K562 (cell line): ENCODE measurements at regions not wholly inside any gene's neighbourhood (a gene's known extent, or its start where the extent isn't known, plus 50 kb on each side); places are given as distances from the start of the nearest gene placed in this dataset.

Experiments
- CAMTA2 ChIP-seq: fragments of 250-450 bp; sonication (Bioruptor Pico); conservative IDR thresholded peaks from 2 replicates; pipeline ENCODE4 v1.5.1; 2022
- CC2D1A ChIP-seq: fragments of 450-650 bp; IDR thresholded peaks from 2 replicates; pipeline ENCODE4 v1.6.1; 2017; ENCODE audit warnings: mild to moderate bottlenecking
- HMBOX1 ChIP-seq: sonication (generic); IDR thresholded peaks from 2 replicates; pipeline ENCODE4 v1.6.1; 2016
- NR1H2 ChIP-seq: sonication (generic); formaldehyde crosslinking; IDR thresholded peaks from 2 replicates; pipeline ENCODE4 v1.4.0; 2020; ENCODE audit warnings: mild to moderate bottlenecking, missing genetic modification reagents
- NRF1 ChIP-seq, 2 experiments: fragments of 450-650 bp; IDR thresholded peaks in 1 of 2; conservative IDR thresholded peaks in 1 of 2; 2 replicates each; pipeline ENCODE4 v1.6.1; 2014; ENCODE audit warnings: mild to moderate bottlenecking in 2 of 2
- PCBP1 ChIP-seq: fragments of 200-400 bp; formaldehyde crosslinking; IDR thresholded peaks from 2 replicates; pipeline ENCODE4 v1.6.1; 2018; ENCODE audit warnings: mild to moderate bottlenecking, low read depth, low read length; ENCODE audit not compliant: poor library complexity, severe bottlenecking
- PCBP2 ChIP-seq: fragments of 200-400 bp; formaldehyde crosslinking; IDR thresholded peaks from 2 replicates; pipeline ENCODE4 v1.6.1; 2018; ENCODE audit warnings: low read length, low read depth, mild to moderate bottlenecking, moderate library complexity; ENCODE audit not compliant: poor library complexity, severe bottlenecking
- PRPF4 ChIP-seq: fragments of 200-400 bp; formaldehyde crosslinking; IDR thresholded peaks from one replicate; pipeline ENCODE4 v1.6.1; 2017; ENCODE audit warnings: low read length, low read depth, mild to moderate bottlenecking; ENCODE audit not compliant: insufficient read depth, poor library complexity, severe bottlenecking
- PTTG1 ChIP-seq: fragments of 450-650 bp; IDR thresholded peaks from 2 replicates; pipeline ENCODE4 v1.6.1; 2016; ENCODE audit warnings: low read depth, mild to moderate bottlenecking, missing genetic modification characterization, missing compliant biosample characterization
- RFX5 ChIP-seq: IDR thresholded peaks from 2 replicates; pipeline ENCODE4 v1.6.1; 2011; ENCODE audit warnings: low read depth, mild to moderate bottlenecking, improper control_type of control experiment, low read length
- SUPT5H ChIP-seq: fragments of 450-650 bp; IDR thresholded peaks from 2 replicates; pipeline ENCODE4 v1.6.1; 2016
- TF ChIP-seq, protein P1 (sequence below): fragments of 200-800 bp; sonication (Bioruptor generic); IDR thresholded peaks from 2 replicates; pipeline ENCODE4 v1.6.1; 2017; ENCODE audit warnings: missing genetic modification characterization, missing compliant biosample characterization
- TF ChIP-seq, protein P2 (sequence below): fragments of 250-450 bp; sonication (Bioruptor Pico); IDR thresholded peaks from 2 replicates; pipeline ENCODE4 v1.5.0; 2020; ENCODE audit warnings: mild to moderate bottlenecking, borderline replicate concordance
- TF ChIP-seq, protein P3 (sequence below): sonication (generic); formaldehyde crosslinking; IDR thresholded peaks from 2 replicates; pipeline ENCODE4 v1.8.0; 2022; ENCODE audit warnings: missing genetic modification reagents, mild to moderate bottlenecking, borderline replicate concordance

DNA sequence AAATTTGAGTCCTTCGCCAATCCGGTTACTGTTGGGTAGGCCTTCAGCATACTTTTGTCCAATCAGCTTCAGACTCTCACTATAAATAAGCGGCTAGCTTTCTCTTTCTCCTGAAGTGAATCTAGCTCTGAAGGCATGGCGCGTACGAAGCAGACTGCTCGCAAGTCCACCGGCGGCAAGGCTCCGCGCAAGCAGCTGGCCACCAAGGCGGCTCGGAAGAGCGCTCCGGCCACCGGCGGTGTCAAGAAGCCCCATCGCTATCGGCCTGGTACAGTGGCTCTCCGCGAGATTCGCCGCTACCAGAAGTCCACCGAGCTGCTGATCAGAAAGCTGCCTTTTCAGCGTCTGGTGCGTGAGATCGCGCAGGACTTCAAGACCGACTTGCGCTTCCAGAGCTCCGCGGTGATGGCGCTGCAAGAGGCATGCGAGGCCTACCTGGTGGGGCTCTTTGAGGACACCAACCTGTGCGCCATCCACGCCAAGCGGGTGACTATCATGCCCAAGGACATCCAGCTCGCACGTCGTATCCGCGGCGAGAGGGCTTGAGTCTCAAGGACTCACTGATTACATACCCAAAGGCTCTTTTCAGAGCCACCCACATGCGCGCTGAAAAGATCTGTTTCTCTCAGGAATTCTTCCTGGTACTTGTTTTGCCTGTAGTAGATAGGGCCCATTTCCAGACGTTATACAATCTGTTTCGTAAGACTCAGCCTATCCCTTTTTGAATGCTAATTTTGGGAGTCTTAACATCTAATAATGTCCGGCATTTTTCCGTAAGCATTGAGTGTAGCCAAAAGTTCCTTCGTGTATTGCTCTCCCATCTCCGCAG, 102.0 kb downstream of the OR2B2 start (continued):
- no peak for TF ChIP-seq HMBOX1
- peak; percentile 71 to 76 for TF ChIP-seq NRF1 (conservative IDR thresholded peaks at IDR 0.05 in 1 of 2, IDR thresholded peaks at IDR 0.05 in 1 of 2)
- TF ChIP-seq PCBP2: no peak
- TF ChIP-seq RFX5: no peak
- no peak; the same call in 1 of the 2 replicates for TF ChIP-seq CAMTA2 (CRISPR knock-in tag)
- 0 out of 2 replicates have a peak, but pooled peaks have one; percentile 21 for TF ChIP-seq NR1H2
- peak; percentile 99 for TF ChIP-seq SUPT5H
- TF ChIP-seq, protein P1, sequence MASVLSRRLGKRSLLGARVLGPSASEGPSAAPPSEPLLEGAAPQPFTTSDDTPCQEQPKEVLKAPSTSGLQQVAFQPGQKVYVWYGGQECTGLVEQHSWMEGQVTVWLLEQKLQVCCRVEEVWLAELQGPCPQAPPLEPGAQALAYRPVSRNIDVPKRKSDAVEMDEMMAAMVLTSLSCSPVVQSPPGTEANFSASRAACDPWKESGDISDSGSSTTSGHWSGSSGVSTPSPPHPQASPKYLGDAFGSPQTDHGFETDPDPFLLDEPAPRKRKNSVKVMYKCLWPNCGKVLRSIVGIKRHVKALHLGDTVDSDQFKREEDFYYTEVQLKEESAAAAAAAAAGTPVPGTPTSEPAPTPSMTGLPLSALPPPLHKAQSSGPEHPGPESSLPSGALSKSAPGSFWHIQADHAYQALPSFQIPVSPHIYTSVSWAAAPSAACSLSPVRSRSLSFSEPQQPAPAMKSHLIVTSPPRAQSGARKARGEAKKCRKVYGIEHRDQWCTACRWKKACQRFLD (CRISPR knock-in tag): no peak
- peak; percentile 93 for TF ChIP-seq PRPF4
- no peak for TF ChIP-seq PTTG1 (tag)
- TF ChIP-seq PCBP1: peak; percentile 92
- peak; percentile 70; the same call in 1 of the 2 replicates for TF ChIP-seq CC2D1A
- TF ChIP-seq, protein P2, sequence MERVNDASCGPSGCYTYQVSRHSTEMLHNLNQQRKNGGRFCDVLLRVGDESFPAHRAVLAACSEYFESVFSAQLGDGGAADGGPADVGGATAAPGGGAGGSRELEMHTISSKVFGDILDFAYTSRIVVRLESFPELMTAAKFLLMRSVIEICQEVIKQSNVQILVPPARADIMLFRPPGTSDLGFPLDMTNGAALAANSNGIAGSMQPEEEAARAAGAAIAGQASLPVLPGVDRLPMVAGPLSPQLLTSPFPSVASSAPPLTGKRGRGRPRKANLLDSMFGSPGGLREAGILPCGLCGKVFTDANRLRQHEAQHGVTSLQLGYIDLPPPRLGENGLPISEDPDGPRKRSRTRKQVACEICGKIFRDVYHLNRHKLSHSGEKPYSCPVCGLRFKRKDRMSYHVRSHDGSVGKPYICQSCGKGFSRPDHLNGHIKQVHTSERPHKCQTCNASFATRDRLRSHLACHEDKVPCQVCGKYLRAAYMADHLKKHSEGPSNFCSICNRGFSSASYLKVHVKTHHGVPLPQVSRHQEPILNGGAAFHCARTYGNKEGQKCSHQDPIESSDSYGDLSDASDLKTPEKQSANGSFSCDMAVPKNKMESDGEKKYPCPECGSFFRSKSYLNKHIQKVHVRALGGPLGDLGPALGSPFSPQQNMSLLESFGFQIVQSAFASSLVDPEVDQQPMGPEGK (CRISPR knock-in tag): no peak
- TF ChIP-seq, protein P3, sequence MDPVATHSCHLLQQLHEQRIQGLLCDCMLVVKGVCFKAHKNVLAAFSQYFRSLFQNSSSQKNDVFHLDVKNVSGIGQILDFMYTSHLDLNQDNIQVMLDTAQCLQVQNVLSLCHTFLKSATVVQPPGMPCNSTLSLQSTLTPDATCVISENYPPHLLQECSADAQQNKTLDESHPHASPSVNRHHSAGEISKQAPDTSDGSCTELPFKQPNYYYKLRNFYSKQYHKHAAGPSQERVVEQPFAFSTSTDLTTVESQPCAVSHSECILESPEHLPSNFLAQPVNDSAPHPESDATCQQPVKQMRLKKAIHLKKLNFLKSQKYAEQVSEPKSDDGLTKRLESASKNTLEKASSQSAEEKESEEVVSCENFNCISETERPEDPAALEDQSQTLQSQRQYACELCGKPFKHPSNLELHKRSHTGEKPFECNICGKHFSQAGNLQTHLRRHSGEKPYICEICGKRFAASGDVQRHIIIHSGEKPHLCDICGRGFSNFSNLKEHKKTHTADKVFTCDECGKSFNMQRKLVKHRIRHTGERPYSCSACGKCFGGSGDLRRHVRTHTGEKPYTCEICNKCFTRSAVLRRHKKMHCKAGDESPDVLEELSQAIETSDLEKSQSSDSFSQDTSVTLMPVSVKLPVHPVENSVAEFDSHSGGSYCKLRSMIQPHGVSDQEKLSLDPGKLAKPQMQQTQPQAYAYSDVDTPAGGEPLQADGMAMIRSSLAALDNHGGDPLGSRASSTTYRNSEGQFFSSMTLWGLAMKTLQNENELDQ: no peak; the same call in 1 of the 2 replicates
